WTC11 (cell line): ENCODE measurements at regions not wholly inside any gene's neighbourhood (a gene's known extent, or its start where the extent isn't known, plus 50 kb on each side); places are given as distances from the start of the nearest gene placed in this dataset.

Experiments
- ATAC-seq: fragments of 200-7000 bp; cut with Tn5 transposase; 2 replicates; pipeline ENCODE4 v1.10.0; 2021; ENCODE audit warnings: mild to moderate bottlenecking, moderate library complexity
- CTCF ChIA-PET: fragments of 300-600 bp; sonication (Branson Sonifier 250); formaldehyde crosslinking; loops from one replicate; lab custom pipeline; 2021; ENCODE audit warnings: antibody characterized with exemption; lab: Charles Lee
- POLR2A ChIA-PET: fragments of 350-600 bp; sonication (Branson Sonifier 250); formaldehyde crosslinking; loops from one replicate; lab custom pipeline; 2021; ENCODE audit warnings: antibody characterized with exemption; lab: Charles Lee
- DNase-seq: peaks from one replicate; pipeline ENCODE4 v3.0.0; 2021; ENCODE audit warnings: low spot score
- H3K27ac Mint-ChIP-seq: 2 replicates; pipeline ENCODE4 v1.8.0; 2021; ENCODE audit warnings: mixed read lengths
- H3K27me3 Mint-ChIP-seq: 2 replicates; pipeline ENCODE4 v1.8.0; 2021; ENCODE audit warnings: low read depth, mild to moderate bottlenecking, moderate library complexity, mixed read lengths
- H3K36me3 Mint-ChIP-seq: 2 replicates; pipeline ENCODE4 v1.8.0; 2021; ENCODE audit warnings: mixed read lengths
- H3K4me1 Mint-ChIP-seq: 2 replicates; pipeline ENCODE4 v1.8.0; 2022; ENCODE audit warnings: mixed read lengths
- H3K4me3 Mint-ChIP-seq: 2 replicates; pipeline ENCODE4 v1.8.0; 2021; ENCODE audit warnings: mild to moderate bottlenecking, moderate library complexity, mixed read lengths
- H3K9me3 Mint-ChIP-seq: 2 replicates; pipeline ENCODE4 v1.8.0; 2021; ENCODE audit warnings: mixed read lengths
- AFF4 ChIP-seq: sonication (generic); formaldehyde crosslinking; IDR thresholded peaks from 2 replicates; pipeline ENCODE4 v1.8.1; 2023; ENCODE audit warnings: mild to moderate bottlenecking, missing genetic modification reagents, borderline replicate concordance
- CBFB ChIP-seq: sonication (generic); formaldehyde crosslinking; IDR thresholded peaks from 2 replicates; pipeline ENCODE4 v1.8.1; 2022; ENCODE audit warnings: mild to moderate bottlenecking, low read depth, missing genetic modification reagents
- CREM ChIP-seq: sonication (generic); formaldehyde crosslinking; IDR thresholded peaks from 2 replicates; pipeline ENCODE4 v1.8.1; 2022; ENCODE audit warnings: mild to moderate bottlenecking, missing genetic modification reagents, moderate library complexity
- CTCF ChIP-seq: fragments of 200-600 bp; IDR thresholded peaks from 2 replicates; pipeline ENCODE4 v1.8.0; 2022; ENCODE audit warnings: antibody characterized with exemption
- E2F1 ChIP-seq: sonication (generic); formaldehyde crosslinking; IDR thresholded peaks from 2 replicates; pipeline ENCODE4 v1.8.0; 2022; ENCODE audit warnings: mild to moderate bottlenecking, missing genetic modification reagents
- E2F5 ChIP-seq: sonication (generic); formaldehyde crosslinking; IDR thresholded peaks from 2 replicates; pipeline ENCODE4 v1.8.1; 2022; ENCODE audit warnings: mild to moderate bottlenecking, moderate library complexity, missing genetic modification reagents
- EMX1 ChIP-seq: fragments of 250-450 bp; sonication (Bioruptor Pico); IDR thresholded peaks from 2 replicates; pipeline ENCODE4 v1.8.0; 2021; ENCODE audit warnings: mild to moderate bottlenecking
- FOXK1 ChIP-seq: sonication (generic); formaldehyde crosslinking; IDR thresholded peaks from 2 replicates; pipeline ENCODE4 v1.8.0; 2022; ENCODE audit warnings: mild to moderate bottlenecking, moderate library complexity, missing genetic modification reagents
- GRHL2 ChIP-seq: fragments of 250-450 bp; sonication (Bioruptor Pico); IDR thresholded peaks from 2 replicates; pipeline ENCODE4 v1.8.0; 2022; ENCODE audit warnings: mild to moderate bottlenecking, moderate library complexity; ENCODE audit not compliant: insufficient replicate concordance, severe bottlenecking
- NFYB ChIP-seq: sonication (generic); formaldehyde crosslinking; conservative IDR thresholded peaks from 2 replicates; pipeline ENCODE4 v1.8.0; 2022; ENCODE audit warnings: low read depth, missing genetic modification reagents
- NR2C2 ChIP-seq: sonication (generic); formaldehyde crosslinking; IDR thresholded peaks from 2 replicates; pipeline ENCODE4 v1.8.0; 2022; ENCODE audit warnings: mild to moderate bottlenecking, missing genetic modification reagents
- NR3C1 ChIP-seq: sonication (generic); formaldehyde crosslinking; conservative IDR thresholded peaks from 2 replicates; pipeline ENCODE4 v1.8.1; 2023; ENCODE audit warnings: low read depth, mild to moderate bottlenecking, missing genetic modification reagents
- PRDM15 ChIP-seq: sonication (generic); formaldehyde crosslinking; IDR thresholded peaks from 2 replicates; pipeline ENCODE4 v1.8.0; 2022; ENCODE audit warnings: missing genetic modification reagents
- SMAD3 ChIP-seq: sonication (generic); formaldehyde crosslinking; IDR thresholded peaks from 2 replicates; pipeline ENCODE4 v1.8.0; 2022; ENCODE audit warnings: missing genetic modification reagents, mild to moderate bottlenecking, borderline replicate concordance
- SMAD4 ChIP-seq: sonication (generic); formaldehyde crosslinking; IDR thresholded peaks from 2 replicates; pipeline ENCODE4 v1.8.0; 2022; ENCODE audit warnings: mild to moderate bottlenecking, missing genetic modification reagents
- SOX15 ChIP-seq: fragments of 250-450 bp; sonication (Bioruptor Pico); IDR thresholded peaks from 2 replicates; pipeline ENCODE4 v1.9.0; 2021; ENCODE audit warnings: mild to moderate bottlenecking
- USF1 ChIP-seq: sonication (generic); formaldehyde crosslinking; IDR thresholded peaks from 2 replicates; pipeline ENCODE4 v1.8.0; 2022; ENCODE audit warnings: mild to moderate bottlenecking, missing genetic modification reagents
- USF2 ChIP-seq: sonication (generic); formaldehyde crosslinking; IDR thresholded peaks from 2 replicates; pipeline ENCODE4 v1.8.1; 2023; ENCODE audit warnings: mild to moderate bottlenecking, missing genetic modification reagents, moderate library complexity
- ZNF121 ChIP-seq: sonication (generic); formaldehyde crosslinking; IDR thresholded peaks from 2 replicates; pipeline ENCODE4 v1.8.0; 2023; ENCODE audit warnings: missing genetic modification reagents
- ZNF219 ChIP-seq: sonication (generic); formaldehyde crosslinking; IDR thresholded peaks from 2 replicates; pipeline ENCODE4 v1.8.0; 2023; ENCODE audit warnings: missing genetic modification reagents, mild to moderate bottlenecking, borderline replicate concordance
- ZNF423 ChIP-seq: fragments of 250-450 bp; sonication (Bioruptor Pico); IDR thresholded peaks from 2 replicates; pipeline ENCODE4 v2.1.2; 2022; ENCODE audit warnings: mild to moderate bottlenecking, moderate library complexity

GRCh38 chr14:55813630-55814029 is 233.6 kb downstream of the KTN1 start:
- CTCF ChIA-PET, result no interaction called here

GRCh38 chr14:55814064-55814463 is 234.1 kb downstream of the KTN1 start:
- Mint-ChIP-seq H3K27ac (no peak overlapping the region), H3K4me1 (no peaks in the 10 kb centered on the region), H3K36me3 (peaks cover 33% of the 10 kb centered on the region), H3K27me3 (0 out of 2 replicates have a peak, but pooled peaks cover 2% of the 10 kb centered on the region), H3K9me3 (peaks cover 62% of the 10 kb centered on the region), H3K4me3 (no peak overlapping the region)
- ATAC-seq (no peak), DNase-seq (no peak)
- ChIA-PET POLR2A (no interaction called here), CTCF (no interaction called here)
- TF ChIP-seq CBFB (CRISPR knock-in tag) (no peak), AFF4 (no peak), CTCF (no peak), CREM (CRISPR knock-in tag) (no peak)

More at GRCh38 chr14:55813630-55814029, 233.6 kb downstream of the KTN1 start:
- no peak overlapping the region for H3K4me3 Mint-ChIP-seq
- no peak overlapping the region for H3K27ac Mint-ChIP-seq
- no peak for ATAC-seq
- POLR2A ChIA-PET, result no interaction called here
- DNase-seq, result no peak
- H3K9me3 Mint-ChIP-seq, result peaks cover 62% of the 10 kb centered on the region
- H3K36me3 Mint-ChIP-seq, result peaks cover 33% of the 10 kb centered on the region
- no peaks in the 10 kb centered on the region for H3K4me1 Mint-ChIP-seq
- H3K27me3 Mint-ChIP-seq, result 0 out of 2 replicates have a peak, but pooled peaks cover 2% of the 10 kb centered on the region
- TF ChIP-seq SMAD3 (no peak), ZNF219 (no peak), E2F5 (CRISPR knock-in tag) (no peak), GRHL2 (CRISPR knock-in tag) (no peak), E2F1 (CRISPR knock-in tag) (no peak), EMX1 (CRISPR knock-in tag) (no peak), USF1 (CRISPR knock-in tag) (no peak), USF2 (CRISPR knock-in tag) (no peak), ZNF121 (CRISPR knock-in tag) (no peak), FOXK1 (CRISPR knock-in tag) (no peak), PRDM15 (CRISPR knock-in tag) (no peak), NFYB (no peak), ZNF423 (CRISPR knock-in tag) (no peak), SMAD4 (CRISPR knock-in tag) (no peak), NR2C2 (CRISPR knock-in tag) (no peak), NR3C1 (CRISPR knock-in tag) (no peak), CREM (CRISPR knock-in tag) (no peak), SOX15 (CRISPR knock-in tag) (no peak)
- TF ChIP-seq, all 79 proteins: peak for 0
